IMR-90 (cell line): ENCODE measurements at regions not wholly inside any gene's neighbourhood (a gene's known extent, or its start where the extent isn't known, plus 50 kb on each side); places are given as distances from the start of the nearest gene placed in this dataset.

ENCODE experiments used
- CEBPB ChIP-seq: IDR thresholded peaks from 2 replicates; pipeline ENCODE4 v1.6.1; 2012; ENCODE audit warnings: low read depth, low read length, improper control_type of control experiment
- MAZ ChIP-seq: IDR thresholded peaks from 2 replicates; pipeline ENCODE4 v1.6.1; 2012; ENCODE audit warnings: low read depth, mild to moderate bottlenecking, low read length, improper control_type of control experiment, moderate library complexity, borderline replicate concordance
- POLR2A ChIP-seq: IDR thresholded peaks from 2 replicates; pipeline ENCODE4 v1.6.1; 2012; ENCODE audit warnings: mild to moderate bottlenecking, low read depth, low read length
- RAD21 ChIP-seq: IDR thresholded peaks from 2 replicates; pipeline ENCODE4 v1.6.1; 2012; ENCODE audit warnings: low read length, improper control_type of control experiment
- TF ChIP-seq, protein P1 (sequence below): conservative IDR thresholded peaks from 2 replicates; pipeline ENCODE4 v1.5.1; 2012; ENCODE audit warnings: mild to moderate bottlenecking, low read depth, low read length, improper control_type of control experiment

- TF ChIP-seq, protein P1, sequence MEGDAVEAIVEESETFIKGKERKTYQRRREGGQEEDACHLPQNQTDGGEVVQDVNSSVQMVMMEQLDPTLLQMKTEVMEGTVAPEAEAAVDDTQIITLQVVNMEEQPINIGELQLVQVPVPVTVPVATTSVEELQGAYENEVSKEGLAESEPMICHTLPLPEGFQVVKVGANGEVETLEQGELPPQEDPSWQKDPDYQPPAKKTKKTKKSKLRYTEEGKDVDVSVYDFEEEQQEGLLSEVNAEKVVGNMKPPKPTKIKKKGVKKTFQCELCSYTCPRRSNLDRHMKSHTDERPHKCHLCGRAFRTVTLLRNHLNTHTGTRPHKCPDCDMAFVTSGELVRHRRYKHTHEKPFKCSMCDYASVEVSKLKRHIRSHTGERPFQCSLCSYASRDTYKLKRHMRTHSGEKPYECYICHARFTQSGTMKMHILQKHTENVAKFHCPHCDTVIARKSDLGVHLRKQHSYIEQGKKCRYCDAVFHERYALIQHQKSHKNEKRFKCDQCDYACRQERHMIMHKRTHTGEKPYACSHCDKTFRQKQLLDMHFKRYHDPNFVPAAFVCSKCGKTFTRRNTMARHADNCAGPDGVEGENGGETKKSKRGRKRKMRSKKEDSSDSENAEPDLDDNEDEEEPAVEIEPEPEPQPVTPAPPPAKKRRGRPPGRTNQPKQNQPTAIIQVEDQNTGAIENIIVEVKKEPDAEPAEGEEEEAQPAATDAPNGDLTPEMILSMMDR, result no peak
- no peak for TF ChIP-seq POLR2A
- TF ChIP-seq MAZ, result no peak
- TF ChIP-seq RAD21, result no peak
- no peak for TF ChIP-seq CEBPB
These were observed 231.2 kb upstream of the CPEB2 start for GRCh38 chr4:14771094-14771493.
